ENCODE measurements at regions not wholly inside any gene's neighbourhood (a gene's known extent, or its start where the extent isn't known, plus 50 kb on each side); places are given as distances from the start of the nearest gene placed in this dataset.

DNA sequence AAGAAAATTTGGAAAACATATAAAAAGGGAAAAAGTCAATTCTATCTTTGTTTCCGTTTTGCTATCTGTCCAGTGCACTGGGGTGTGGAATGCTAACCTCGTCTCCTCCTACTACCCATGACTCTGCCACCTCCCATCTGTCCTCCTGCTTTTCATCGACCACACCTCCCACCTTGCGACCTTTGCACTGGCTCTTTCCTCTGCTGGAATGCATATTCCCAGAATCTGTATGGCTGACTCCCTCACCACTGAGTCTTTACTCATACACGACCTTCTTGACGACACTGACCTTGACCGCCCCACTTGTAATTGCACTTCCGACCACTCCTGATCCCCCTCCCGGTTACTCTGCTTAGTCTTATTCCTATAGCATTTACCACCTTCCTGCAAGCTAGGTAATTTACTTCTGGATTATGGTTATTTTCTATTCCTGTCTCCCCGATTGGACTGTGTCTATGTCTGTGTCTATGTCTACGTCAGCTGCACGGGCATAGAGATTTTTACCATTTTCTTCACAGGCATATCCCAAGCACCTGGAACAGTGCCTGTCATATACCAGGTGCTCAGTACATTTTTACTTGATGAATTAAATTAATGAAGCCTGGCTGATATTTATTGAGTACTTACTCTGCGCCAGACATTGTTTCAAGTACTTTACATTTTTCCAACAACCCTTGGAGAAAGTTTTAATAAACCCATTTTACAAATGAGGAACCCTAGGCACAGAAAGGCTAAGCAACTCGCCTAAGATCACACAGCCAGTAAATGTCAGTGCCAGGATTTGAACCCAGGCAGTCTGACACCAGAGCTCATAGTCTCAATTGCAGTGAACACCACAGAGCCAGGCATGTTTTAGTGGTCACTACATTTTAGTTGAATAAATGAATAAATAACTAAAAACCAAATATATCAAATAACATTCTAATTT is 54.0 kb upstream of the SLC22A11 start:
- DNase-seq, result no peak

DNA sequence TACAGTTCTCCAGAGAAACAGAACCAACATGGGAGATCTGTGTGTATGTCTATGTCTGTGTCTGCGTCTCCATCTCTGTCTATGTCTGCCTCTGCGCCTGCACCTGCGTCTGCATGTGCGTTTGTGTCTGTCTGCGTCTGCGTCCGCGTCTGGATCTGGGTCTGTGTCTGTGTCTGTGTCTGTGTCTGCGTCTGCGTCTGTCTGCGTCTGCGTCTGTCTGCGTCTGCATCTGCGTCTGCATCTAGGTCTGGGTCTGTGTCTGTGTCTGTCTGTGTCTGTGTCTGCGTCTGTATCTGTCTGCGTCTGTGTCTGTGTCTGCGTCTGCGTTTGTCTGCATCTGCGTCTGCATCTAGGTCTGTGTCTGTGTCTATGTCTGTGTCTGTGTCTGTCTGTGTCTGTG is 53.1 kb upstream of the SLC22A11 start:
- DNase-seq, result peak in 1 of 3 experiments; percentile 57

DNA sequence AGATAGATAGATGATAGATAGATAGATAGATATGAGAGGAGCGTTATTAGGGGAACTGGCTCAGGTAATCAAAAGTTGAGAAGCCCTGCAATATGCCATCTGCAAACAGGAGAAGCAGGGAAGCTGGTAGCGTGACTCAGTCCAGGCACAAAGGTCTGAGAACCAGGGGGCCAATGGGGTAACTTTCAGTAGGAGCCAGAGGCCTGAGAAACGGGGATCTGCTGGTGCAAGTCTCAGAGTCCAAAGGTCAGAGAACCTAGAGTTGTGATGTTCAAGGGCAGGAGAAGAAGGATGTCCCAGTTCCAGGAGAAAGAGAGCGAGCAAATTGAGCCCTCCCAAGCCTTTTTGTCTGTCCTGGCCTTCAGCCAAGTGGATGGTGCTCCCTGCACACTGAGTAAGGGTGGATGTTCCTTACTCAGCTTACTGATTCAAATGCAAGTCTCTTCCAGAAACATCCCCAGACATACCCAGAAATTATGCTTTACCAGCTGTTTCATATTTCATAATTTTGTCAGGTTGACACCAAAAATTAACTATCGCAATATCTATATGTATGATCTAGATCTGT is 52.5 kb upstream of the SLC22A11 start:
- no peak for DNase-seq

DNA sequence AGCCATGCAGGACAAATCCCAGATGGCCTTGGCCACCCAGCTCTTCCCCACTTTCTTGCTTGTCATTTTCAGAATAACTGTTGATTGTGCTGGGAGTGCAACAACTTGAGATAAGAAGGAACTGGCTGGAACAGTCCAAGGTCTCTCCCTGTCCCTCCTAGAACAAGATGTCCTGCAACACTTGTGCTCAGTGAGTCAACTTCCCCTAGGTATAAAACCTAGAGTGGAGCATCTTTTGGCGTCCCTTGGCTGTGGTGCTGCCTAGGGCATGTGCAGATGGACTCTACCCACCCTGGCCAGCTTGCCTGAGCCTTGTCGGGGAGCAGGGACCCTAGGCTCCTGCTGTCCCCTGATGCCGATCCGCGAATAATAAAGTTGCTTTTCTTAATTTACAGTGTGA is 50.7 kb upstream of the SLC22A11 start:
- no peak for DNase-seq

Measured in NCI-H1417 (cell line).